Smooth muscle cell (in vitro differentiated cells): ENCODE measurements at regions not wholly inside any gene's neighbourhood (a gene's known extent, or its start where the extent isn't known, plus 50 kb on each side); places are given as distances from the start of the nearest gene placed in this dataset.
"Not testable (repeated sequence)": the region's sequence is repeated elsewhere in the genome, so short reads cannot be mapped to it uniquely, and the experiment has no call there.

Experiments
- DNase-seq: peaks from one replicate; lab custom pipeline; 2025; ENCODE audit not compliant: unreplicated experiment; lab: John Stamatoyannopoulos, UW
- H2AFZ ChIP-seq: fragments of 200-600 bp; sonication (generic); 2 replicates; pipeline ENCODE4 v1.6.0; 2016; ENCODE audit warnings: antibody characterized with exemption, low read depth, mild to moderate bottlenecking
- H3F3A ChIP-seq: fragments of 200-600 bp; sonication (generic); 2 replicates; pipeline ENCODE4 v1.6.0; 2017; ENCODE audit warnings: antibody characterized with exemption, low read depth
- H3K27ac ChIP-seq: fragments of 200-600 bp; sonication (generic); 2 replicates; pipeline ENCODE4 v1.5.1; 2016; ENCODE audit warnings: low read depth, mild to moderate bottlenecking
- H3K27me3 ChIP-seq: fragments of 200-600 bp; sonication (generic); 2 replicates; pipeline ENCODE4 v1.6.1; 2016; ENCODE audit warnings: low read depth, mild to moderate bottlenecking
- H3K36me3 ChIP-seq: fragments of 200-600 bp; sonication (generic); 2 replicates; pipeline ENCODE4 v1.5.1; 2016; ENCODE audit warnings: low read depth
- H3K4me1 ChIP-seq: fragments of 200-600 bp; sonication (generic); 2 replicates; pipeline ENCODE4 v1.5.1; 2016; ENCODE audit warnings: low read depth
- H3K4me2 ChIP-seq: fragments of 200-600 bp; sonication (generic); 2 replicates; pipeline ENCODE4 v1.6.0; 2016; ENCODE audit warnings: mild to moderate bottlenecking
- H3K4me3 ChIP-seq: fragments of 200-600 bp; sonication (generic); 2 replicates; pipeline ENCODE4 v1.5.1; 2016; ENCODE audit warnings: mild to moderate bottlenecking
- H3K79me2 ChIP-seq: fragments of 200-600 bp; sonication (generic); 2 replicates; pipeline ENCODE4 v1.6.0; 2016; ENCODE audit warnings: low read depth, mild to moderate bottlenecking
- H3K9ac ChIP-seq: fragments of 200-600 bp; sonication (generic); 2 replicates; pipeline ENCODE4 v1.6.0; 2016; ENCODE audit warnings: low read depth
- H3K9me3 ChIP-seq: fragments of 200-600 bp; sonication (generic); replicated peaks from 2 replicates; pipeline ENCODE4 v1.5.1; 2016; ENCODE audit warnings: low read depth
- H4K20me1 ChIP-seq: fragments of 200-600 bp; sonication (generic); 2 replicates; pipeline ENCODE4 v1.6.0; 2016; ENCODE audit warnings: low read depth
- WGBS: methylation state at CpG from one replicate; pipeline ENCODE4 v1.1.7; 2016; ENCODE audit warnings: low lambda C conversion rate; 5-methylcytosine and 5-hydroxymethylcytosine counted together
- TF ChIP-seq, protein P1 (sequence below): fragments of 200-600 bp; sonication (generic); IDR thresholded peaks from 2 replicates; pipeline ENCODE4 v1.5.1; 2017; ENCODE audit warnings: borderline replicate concordance, mild to moderate bottlenecking, antibody characterized with exemption; ENCODE audit not compliant: insufficient read depth, poor library complexity, severe bottlenecking

DNA sequence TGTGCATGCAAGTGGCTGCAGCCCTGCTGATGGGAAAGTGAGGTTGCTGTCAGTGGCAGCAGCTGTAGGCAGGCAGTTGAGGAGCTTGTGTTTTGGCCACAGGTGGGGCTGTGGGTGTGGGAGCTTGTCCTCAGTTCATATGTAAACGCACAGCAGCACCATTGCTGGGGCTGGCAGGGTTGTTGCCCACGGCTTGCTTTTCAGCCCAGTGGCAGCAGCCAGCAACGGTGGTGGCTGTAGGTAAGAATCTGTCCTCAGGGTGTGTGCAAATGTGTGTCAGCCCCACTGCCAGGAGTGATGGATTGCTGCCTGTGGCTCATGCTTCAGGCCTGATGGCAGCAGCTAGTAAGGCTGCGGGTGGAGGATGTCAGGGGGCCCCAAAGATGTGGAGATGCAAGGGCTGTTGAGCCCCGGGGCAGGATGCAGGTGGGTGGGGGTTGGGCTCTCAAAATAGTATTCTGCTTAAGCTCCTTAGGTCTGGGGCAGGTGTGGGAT, 141.3 kb upstream of the THUMPD2 start:
- TF ChIP-seq, protein P1, sequence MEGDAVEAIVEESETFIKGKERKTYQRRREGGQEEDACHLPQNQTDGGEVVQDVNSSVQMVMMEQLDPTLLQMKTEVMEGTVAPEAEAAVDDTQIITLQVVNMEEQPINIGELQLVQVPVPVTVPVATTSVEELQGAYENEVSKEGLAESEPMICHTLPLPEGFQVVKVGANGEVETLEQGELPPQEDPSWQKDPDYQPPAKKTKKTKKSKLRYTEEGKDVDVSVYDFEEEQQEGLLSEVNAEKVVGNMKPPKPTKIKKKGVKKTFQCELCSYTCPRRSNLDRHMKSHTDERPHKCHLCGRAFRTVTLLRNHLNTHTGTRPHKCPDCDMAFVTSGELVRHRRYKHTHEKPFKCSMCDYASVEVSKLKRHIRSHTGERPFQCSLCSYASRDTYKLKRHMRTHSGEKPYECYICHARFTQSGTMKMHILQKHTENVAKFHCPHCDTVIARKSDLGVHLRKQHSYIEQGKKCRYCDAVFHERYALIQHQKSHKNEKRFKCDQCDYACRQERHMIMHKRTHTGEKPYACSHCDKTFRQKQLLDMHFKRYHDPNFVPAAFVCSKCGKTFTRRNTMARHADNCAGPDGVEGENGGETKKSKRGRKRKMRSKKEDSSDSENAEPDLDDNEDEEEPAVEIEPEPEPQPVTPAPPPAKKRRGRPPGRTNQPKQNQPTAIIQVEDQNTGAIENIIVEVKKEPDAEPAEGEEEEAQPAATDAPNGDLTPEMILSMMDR, result no peak
- H3K4me3 ChIP-seq, result no peak overlapping the region

DNA sequence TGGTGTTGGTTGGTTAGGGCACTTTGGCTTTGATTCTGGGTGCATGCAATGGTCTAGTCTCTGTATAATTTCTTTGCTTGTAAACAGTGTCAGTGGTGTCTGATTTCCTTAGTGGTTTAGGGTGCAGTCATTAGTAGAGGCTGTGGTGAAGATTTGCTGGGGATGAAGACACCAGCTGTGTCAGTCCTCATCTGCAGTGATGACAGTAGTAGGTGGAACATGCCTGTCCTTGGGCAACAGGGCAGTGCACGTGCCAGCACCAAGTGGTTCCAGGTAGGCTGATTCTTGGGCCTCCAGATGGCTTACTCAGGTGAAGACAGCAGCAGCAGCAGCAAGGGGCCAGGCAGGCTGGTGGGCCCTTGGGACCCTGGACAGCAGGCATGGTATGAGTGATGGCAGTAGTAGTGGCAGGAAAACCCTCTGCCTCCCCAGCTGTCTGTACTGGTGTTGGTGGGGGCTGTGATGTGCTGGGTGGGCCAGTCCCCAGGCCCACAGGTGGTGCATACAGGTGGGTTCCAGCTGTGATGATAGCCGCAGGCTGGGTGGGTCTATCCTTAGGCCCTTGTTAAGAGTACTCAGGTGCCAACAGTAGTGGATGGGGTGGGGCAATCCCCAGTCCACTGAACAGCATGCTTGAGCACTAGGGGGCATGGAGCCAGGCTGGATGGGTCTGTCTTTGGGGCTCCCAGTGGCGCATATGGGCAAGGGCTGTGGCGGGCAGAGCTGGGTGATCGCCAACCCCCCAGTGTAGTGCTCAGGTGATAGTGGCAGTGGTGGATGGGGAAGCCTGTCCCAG, 140.7 kb upstream of the THUMPD2 start:
- Histone ChIP-seq H3K27ac (no peak overlapping the region), H3K9me3 (no peaks in the 10 kb centered on the region), H2AFZ (no peak overlapping the region), H3K4me3 (no peak overlapping the region), H3K4me2 (no peak overlapping the region), H3K9ac (no peak overlapping the region), H4K20me1 (no peaks in the 10 kb centered on the region), H3K36me3 (no peaks in the 10 kb centered on the region), H3F3A (no peaks in the 10 kb centered on the region), H3K27me3 (no peaks in the 10 kb centered on the region), H3K79me2 (no peaks in the 10 kb centered on the region), H3K4me1 (no peaks in the 10 kb centered on the region)
- 98% methylated on average over 5 of the region's 5 CpGs for WGBS
- TF ChIP-seq, protein P1, result no peak
- no peak for DNase-seq

More for the DNA sequence above, 141.3 kb upstream of the THUMPD2 start:
- no peak for DNase-seq
- no peak overlapping the region for H3K4me2 ChIP-seq
- no peaks in the 10 kb centered on the region for H3K79me2 ChIP-seq
- H3K36me3 ChIP-seq, result no peaks in the 10 kb centered on the region
- H3K9me3 ChIP-seq, result no peaks in the 10 kb centered on the region
- 68% methylated on average over 5 of the region's 5 CpGs for WGBS
- no peaks in the 10 kb centered on the region for H3K27me3 ChIP-seq
- H3F3A ChIP-seq, result no peaks in the 10 kb centered on the region
- H4K20me1 ChIP-seq, result no peaks in the 10 kb centered on the region
- no peaks in the 10 kb centered on the region for H3K4me1 ChIP-seq
- no peak overlapping the region for H2AFZ ChIP-seq
- no peak overlapping the region for H3K27ac ChIP-seq
- no peak overlapping the region for H3K9ac ChIP-seq

DNA sequence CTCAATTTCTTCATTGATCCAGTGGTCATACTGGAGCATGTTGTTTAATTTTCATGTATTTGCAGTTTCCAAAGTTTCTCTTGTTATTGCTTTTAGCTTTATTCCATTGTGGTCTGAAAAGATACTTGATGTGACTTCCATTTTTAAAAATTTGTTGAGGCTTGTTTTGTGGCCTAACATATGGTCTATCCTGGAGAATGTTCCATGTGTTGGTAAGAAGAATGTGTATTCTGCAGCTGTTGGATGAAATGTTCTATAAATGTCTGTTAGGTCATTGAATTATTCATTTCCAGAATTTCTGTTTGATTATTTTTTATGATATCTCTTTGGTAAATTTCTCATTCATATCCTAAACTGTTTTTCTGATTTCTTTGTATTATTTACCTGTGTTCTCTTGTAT, 139.8 kb upstream of the THUMPD2 start:
- Histone ChIP-seq H3K27me3 (no peaks in the 10 kb centered on the region), H3K9me3 (no peaks in the 10 kb centered on the region), H3K79me2 (no peaks in the 10 kb centered on the region), H3K4me1 (no peaks in the 10 kb centered on the region), H3K36me3 (no peaks in the 10 kb centered on the region), H4K20me1 (no peaks in the 10 kb centered on the region), H3F3A (no peaks in the 10 kb centered on the region), H3K4me2 (no peak overlapping the region), H3K9ac (no peak overlapping the region), H2AFZ (no peak overlapping the region), H3K4me3 (no peak overlapping the region), H3K27ac (no peak overlapping the region)
- DNase-seq, result no peak
- TF ChIP-seq, protein P1, result no peak

DNA sequence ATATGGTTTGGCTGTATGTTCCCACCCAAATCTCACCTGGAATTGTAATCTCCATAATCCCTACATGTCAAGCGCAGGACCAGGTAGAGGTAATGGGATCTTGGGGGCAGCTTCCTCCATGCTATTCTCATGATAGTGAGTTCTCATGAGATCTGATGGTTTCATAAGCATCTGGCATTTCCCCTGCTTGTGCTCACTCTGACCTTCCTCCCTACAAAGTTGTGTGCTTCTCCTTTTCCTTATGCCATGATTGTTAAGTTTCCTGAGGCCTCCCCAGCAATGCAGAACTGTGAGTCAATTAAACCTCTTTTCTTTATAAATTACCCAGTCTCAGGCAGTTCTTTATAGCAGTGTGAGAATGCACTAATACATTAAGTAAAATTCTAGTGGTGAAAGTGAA, 138.3 kb upstream of the THUMPD2 start:
- H3K27ac ChIP-seq, H4K20me1 ChIP-seq, H3K4me2 ChIP-seq, H3K9me3 ChIP-seq, H3K9ac ChIP-seq, H3F3A ChIP-seq, H3K36me3 ChIP-seq, H3K4me3 ChIP-seq, H3K4me1 ChIP-seq, DNase-seq, H2AFZ ChIP-seq, H3K79me2 ChIP-seq, H3K27me3 ChIP-seq: not testable (repeated sequence)
- WGBS, result 100% methylated on average over 1 of the region's 1 CpG
